Trophoblast cell (in vitro differentiated cells and primary cell): ENCODE measurements at regions not wholly inside any gene's neighbourhood (a gene's known extent, or its start where the extent isn't known, plus 50 kb on each side); places are given as distances from the start of the nearest gene placed in this dataset.

Experiments used
- DNase-seq, 2 donors: peaks; one replicate each; pipeline ENCODE4 v3.0.0-alpha.2; 2016
- H2AFZ ChIP-seq: 2 replicates; pipeline ENCODE4 v1.6.1; 2013; ENCODE audit warnings: low read length, moderate library complexity, mild to moderate bottlenecking; ENCODE audit not compliant: insufficient read depth, poor library complexity
- H2AK5ac ChIP-seq: 2 replicates; pipeline ENCODE4 v1.6.1; 2013; ENCODE audit warnings: mild to moderate bottlenecking, low read length
- H2BK120ac ChIP-seq: 2 replicates; pipeline ENCODE4 v1.6.1; 2013; ENCODE audit warnings: low read length, mild to moderate bottlenecking, moderate library complexity; ENCODE audit not compliant: insufficient read depth, poor library complexity
- H2BK12ac ChIP-seq: 2 replicates; pipeline ENCODE4 v1.6.1; 2013; ENCODE audit warnings: mild to moderate bottlenecking, low read length, moderate library complexity
- H2BK5ac ChIP-seq: 2 replicates; pipeline ENCODE4 v1.6.1; 2013; ENCODE audit warnings: low read length, low read depth, moderate library complexity, mild to moderate bottlenecking; ENCODE audit not compliant: poor library complexity
- H3K14ac ChIP-seq: 2 replicates; pipeline ENCODE4 v1.6.1; 2013; ENCODE audit warnings: mild to moderate bottlenecking, low read length
- H3K18ac ChIP-seq: 2 replicates; pipeline ENCODE4 v1.6.1; 2013; ENCODE audit warnings: mild to moderate bottlenecking, low read length
- H3K23ac ChIP-seq: 2 replicates; pipeline ENCODE4 v1.6.1; 2013; ENCODE audit warnings: low read length
- H3K27ac ChIP-seq: 2 replicates; pipeline ENCODE4 v1.5.1; 2013; ENCODE audit warnings: low read depth, mild to moderate bottlenecking, inconsistent platforms, low read length, moderate library complexity
- H3K27me3 ChIP-seq: 2 replicates; pipeline ENCODE4 v1.6.1; 2013; ENCODE audit warnings: inconsistent platforms, mild to moderate bottlenecking, low read length, moderate library complexity; ENCODE audit not compliant: insufficient read depth
- H3K36me3 ChIP-seq, 2 experiments: 1 replicate in 1 of 2; 2 replicates in 1 of 2; pipeline ENCODE4 v1.6.1; 2013; ENCODE audit warnings: low read length in 2 of 2, mild to moderate bottlenecking in 2 of 2, moderate library complexity in 1 of 2; ENCODE audit not compliant: insufficient read depth in 2 of 2, control insufficient read depth in 1 of 2
- H3K4ac ChIP-seq: 2 replicates; pipeline ENCODE4 v1.6.1; 2013; ENCODE audit warnings: low read depth, mild to moderate bottlenecking, low read length, moderate library complexity
- H3K4me1 ChIP-seq, 2 experiments: 1 replicate in 1 of 2; 2 replicates in 1 of 2; pipeline ENCODE4 v1.6.1; 2013; ENCODE audit warnings: low read length in 2 of 2, mild to moderate bottlenecking in 2 of 2, moderate library complexity in 1 of 2; ENCODE audit not compliant: insufficient read depth in 2 of 2, control insufficient read depth in 1 of 2
- H3K4me2 ChIP-seq: 2 replicates; pipeline ENCODE4 v1.6.1; 2013; ENCODE audit warnings: inconsistent platforms, mild to moderate bottlenecking, low read length, moderate library complexity
- H3K4me3 ChIP-seq: 2 replicates; pipeline ENCODE4 v1.5.1; 2013; ENCODE audit warnings: mild to moderate bottlenecking, low read depth, low read length, inconsistent platforms
- H3K79me1 ChIP-seq: one replicate; pipeline ENCODE4 v1.6.1; 2013; ENCODE audit warnings: low read length
- H3K79me2 ChIP-seq: 2 replicates; pipeline ENCODE4 v1.6.1; 2013; ENCODE audit warnings: low read length, mild to moderate bottlenecking; ENCODE audit not compliant: control insufficient read depth, insufficient read depth, poor library complexity
- H3K9ac ChIP-seq: 2 replicates; pipeline ENCODE4 v1.6.1; 2013; ENCODE audit warnings: mild to moderate bottlenecking, low read length
- H3K9me3 ChIP-seq: 2 replicates; pipeline ENCODE4 v1.6.1; 2013; ENCODE audit warnings: low read depth, mild to moderate bottlenecking, control low read depth, inconsistent platforms, low read length; ENCODE audit not compliant: insufficient read depth
- H4K12ac ChIP-seq: 2 replicates; pipeline ENCODE4 v1.6.1; 2013; ENCODE audit warnings: low read depth, mild to moderate bottlenecking, low read length, moderate library complexity
- H4K8ac ChIP-seq: 2 replicates; pipeline ENCODE4 v1.6.1; 2013; ENCODE audit warnings: low read depth, mild to moderate bottlenecking, low read length, moderate library complexity
- H4K91ac ChIP-seq: one replicate; pipeline ENCODE4 v1.6.1; 2013; ENCODE audit warnings: low read depth, mild to moderate bottlenecking, low read length, moderate library complexity
- WGBS: extraction: QIAGEN DNeasy Blood & Tissue Kit; methylation state at CpG from one replicate; pipeline ENCODE4 v1.1.7; 2013; ENCODE audit warnings: missing lambda C conversion rate; ENCODE audit not compliant: insufficient read length, insufficient coverage; ENCODE audit errors: extremely low coverage; 5-methylcytosine and 5-hydroxymethylcytosine counted together

DNA sequence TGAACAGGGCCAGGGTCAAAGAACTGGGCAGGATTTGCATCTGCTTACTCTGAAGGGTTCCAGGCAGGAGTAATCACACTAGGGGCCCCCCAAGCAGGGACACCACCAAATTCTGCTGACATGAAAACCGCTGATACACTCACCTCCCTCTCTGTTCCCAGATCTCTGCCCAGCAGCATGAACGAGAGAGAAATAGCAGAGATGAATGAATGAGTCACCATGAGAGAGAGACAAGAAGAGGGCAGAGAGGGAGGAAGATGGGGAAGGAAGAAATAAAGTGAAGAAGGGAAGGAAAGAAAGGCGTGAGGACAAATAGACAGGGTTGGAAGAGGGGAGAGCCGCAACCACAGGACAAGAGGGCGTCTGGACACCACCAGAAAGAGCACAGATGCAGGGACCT, 285.9 kb upstream of the NEBL start:
- H3K4me2 ChIP-seq = no peak overlapping the region
- DNase-seq = no peak
- H3K36me3 ChIP-seq = no peaks in the 10 kb centered on the region
- H2BK120ac ChIP-seq = no peak overlapping the region
- H3K4ac ChIP-seq = no peak overlapping the region
- H2BK12ac ChIP-seq = no peak overlapping the region
- H4K91ac ChIP-seq = no peak overlapping the region
- no peaks in the 10 kb centered on the region for H3K9me3 ChIP-seq
- no peak overlapping the region for H3K27ac ChIP-seq
- H4K12ac ChIP-seq = no peak overlapping the region
- H3K4me3 ChIP-seq = no peak overlapping the region
- no peak overlapping the region for H3K14ac ChIP-seq
- no peak overlapping the region for H4K8ac ChIP-seq
- no peak overlapping the region for H3K9ac ChIP-seq
- H3K18ac ChIP-seq = no peak overlapping the region
- no peak overlapping the region for H2BK5ac ChIP-seq
- WGBS = 100% methylated on average over 1 of the region's 5 CpGs
- H3K79me2 ChIP-seq = no peaks in the 10 kb centered on the region
- no peak overlapping the region for H2AK5ac ChIP-seq
- H3K79me1 ChIP-seq = peaks cover 2% of the 10 kb centered on the region
- H3K4me1 ChIP-seq = peaks cover 7 to 10% of the 10 kb centered on the region in 2 experiments
- H2AFZ ChIP-seq = no peak overlapping the region
- no peak overlapping the region for H3K23ac ChIP-seq
- H3K27me3 ChIP-seq = no peaks in the 10 kb centered on the region

DNA sequence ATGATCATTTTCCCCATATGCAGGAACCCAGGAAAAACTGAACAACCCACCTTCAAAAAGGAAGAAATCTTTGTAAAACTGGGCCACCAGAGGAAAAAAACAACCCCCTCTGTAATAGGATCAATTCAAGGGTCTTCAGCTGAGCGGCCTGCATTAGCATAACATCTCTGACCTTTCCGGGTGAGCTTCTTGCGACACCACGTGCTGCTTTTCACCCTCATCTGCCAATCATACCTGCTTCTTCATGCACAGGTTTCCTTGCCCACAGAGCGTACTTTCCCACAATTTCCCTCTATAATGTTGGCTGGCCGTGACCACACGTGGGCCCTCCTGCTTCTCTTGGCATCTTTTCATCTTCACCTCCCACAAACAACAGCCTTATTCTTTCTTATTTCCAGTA, 284.3 kb upstream of the NEBL start:
- H2BK5ac ChIP-seq = no peak overlapping the region
- no CpG with 5 or more reads among the region's 7 CpGs for WGBS
- H3K4me1 ChIP-seq = peaks cover 7 to 12% of the 10 kb centered on the region in 2 experiments
- H3K27me3 ChIP-seq = no peaks in the 10 kb centered on the region
- DNase-seq = no peak
- no peaks in the 10 kb centered on the region for H3K79me2 ChIP-seq
- H3K9me3 ChIP-seq = no peaks in the 10 kb centered on the region
- no peak overlapping the region for H4K12ac ChIP-seq
- no peak overlapping the region for H4K91ac ChIP-seq
- H2BK12ac ChIP-seq = peak overlapping the region; percentile 30
- H2BK120ac ChIP-seq = no peak overlapping the region
- H3K4me3 ChIP-seq = no peak overlapping the region
- no peak overlapping the region for H3K27ac ChIP-seq
- H3K4me2 ChIP-seq = no peak overlapping the region
- no peak overlapping the region for H4K8ac ChIP-seq
- no peak overlapping the region for H3K18ac ChIP-seq
- no peak overlapping the region for H2AFZ ChIP-seq
- H3K14ac ChIP-seq = no peak overlapping the region
- no peaks in the 10 kb centered on the region for H3K36me3 ChIP-seq
- H3K9ac ChIP-seq = no peak overlapping the region
- H2AK5ac ChIP-seq = no peak overlapping the region
- peaks cover 2% of the 10 kb centered on the region for H3K79me1 ChIP-seq
- no peak overlapping the region for H3K4ac ChIP-seq
- no peak overlapping the region for H3K23ac ChIP-seq

DNA sequence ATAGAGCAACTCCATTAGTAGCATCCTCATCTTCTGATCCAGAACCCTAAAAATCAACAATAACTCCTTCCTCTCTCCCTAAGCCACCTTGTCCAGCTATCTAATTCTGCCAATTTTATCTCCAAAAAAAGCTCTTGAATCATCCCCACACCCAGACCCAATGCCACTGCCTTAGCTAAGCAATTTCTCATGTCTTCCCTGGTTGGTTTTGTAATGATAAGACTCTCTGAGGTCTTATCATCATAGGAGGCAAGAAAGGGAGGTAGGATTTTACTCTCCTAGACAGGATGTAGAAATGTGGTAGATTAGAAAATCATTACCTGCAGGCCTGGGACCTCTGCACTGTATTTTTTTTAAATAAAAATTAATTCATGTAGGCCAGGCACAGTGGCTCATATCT, 283.5 kb upstream of the NEBL start:
- Histone ChIP-seq H3K14ac (no peak overlapping the region), H4K91ac (no peak overlapping the region), H2BK5ac (no peak overlapping the region), H2AFZ (no peak overlapping the region), H3K4me2 (no peak overlapping the region), H3K4me3 (no peak overlapping the region), H3K23ac (no peak overlapping the region), H3K79me2 (no peaks in the 10 kb centered on the region), H3K4ac (no peak overlapping the region), H3K79me1 (peaks cover 1% of the 10 kb centered on the region), H4K12ac (no peak overlapping the region), H3K36me3 (no peaks in the 10 kb centered on the region), H4K8ac (no peak overlapping the region), H2AK5ac (no peak overlapping the region), H3K9ac (no peak overlapping the region), H3K27ac (no peak overlapping the region), H2BK12ac (no peak overlapping the region), H3K18ac (no peak overlapping the region), H2BK120ac (no peak overlapping the region), H3K27me3 (no peaks in the 10 kb centered on the region), H3K9me3 (no peaks in the 10 kb centered on the region), H3K4me1 (peaks cover 7 to 14% of the 10 kb centered on the region in 2 experiments)
- DNase-seq = no peak

DNA sequence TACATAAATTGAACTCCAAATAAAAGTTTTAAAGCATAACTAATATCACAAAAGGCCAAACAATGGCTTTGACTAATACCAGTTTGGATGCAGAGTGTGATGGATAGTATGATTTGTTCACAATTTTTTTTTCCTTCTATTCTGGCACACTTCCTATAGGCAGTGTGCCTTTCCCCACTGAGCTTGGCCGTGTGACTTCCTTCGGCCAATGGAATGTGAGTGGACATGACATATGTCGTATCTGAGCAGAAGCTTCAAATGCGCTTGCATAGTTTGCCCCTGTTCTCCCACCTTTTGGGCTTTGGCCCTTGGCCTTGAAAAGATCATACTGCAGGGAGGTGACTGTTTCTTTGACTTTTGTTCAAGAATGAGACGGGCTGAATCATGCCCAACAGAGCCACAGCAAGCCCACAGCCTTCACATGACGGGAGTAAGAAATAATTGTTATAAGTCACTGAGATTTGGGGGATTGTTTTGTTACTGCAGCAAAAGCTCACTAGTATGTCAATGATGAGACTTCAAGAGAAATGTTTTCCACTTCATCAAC, 279.9 kb upstream of the NEBL start:
- Histone ChIP-seq H2AK5ac (no peak overlapping the region), H3K4me3 (no peak overlapping the region), H3K18ac (no peak overlapping the region), H3K27ac (no peak overlapping the region), H3K36me3 (no peaks in the 10 kb centered on the region), H3K14ac (no peak overlapping the region), H2BK120ac (no peak overlapping the region), H2BK12ac (no peak overlapping the region), H3K4ac (no peak overlapping the region), H3K9me3 (peaks cover 2% of the 10 kb centered on the region), H3K79me2 (peaks cover 10% of the 10 kb centered on the region), H3K4me1 (peaks cover 0 to 10% of the 10 kb centered on the region in 2 experiments), H3K23ac (peak overlapping the region; percentile 78), H4K91ac (no peak overlapping the region), H3K9ac (peak overlapping the region; percentile 44), H4K8ac (no peak overlapping the region), H3K27me3 (peaks cover 3% of the 10 kb centered on the region), H3K79me1 (peaks cover 13% of the 10 kb centered on the region), H3K4me2 (no peak overlapping the region), H4K12ac (no peak overlapping the region), H2AFZ (no peak overlapping the region), H2BK5ac (no peak overlapping the region)
- WGBS = no CpG with 5 or more reads among the region's 6 CpGs
- no peak for DNase-seq
